ENCODE measurements at regions not wholly inside any gene's neighbourhood (a gene's known extent, or its start where the extent isn't known, plus 50 kb on each side); places are given as distances from the start of the nearest gene placed in this dataset.
"Not testable (repeated sequence)": the region's sequence is repeated elsewhere in the genome, so short reads cannot be mapped to it uniquely, and the experiment has no call there.

DNA sequence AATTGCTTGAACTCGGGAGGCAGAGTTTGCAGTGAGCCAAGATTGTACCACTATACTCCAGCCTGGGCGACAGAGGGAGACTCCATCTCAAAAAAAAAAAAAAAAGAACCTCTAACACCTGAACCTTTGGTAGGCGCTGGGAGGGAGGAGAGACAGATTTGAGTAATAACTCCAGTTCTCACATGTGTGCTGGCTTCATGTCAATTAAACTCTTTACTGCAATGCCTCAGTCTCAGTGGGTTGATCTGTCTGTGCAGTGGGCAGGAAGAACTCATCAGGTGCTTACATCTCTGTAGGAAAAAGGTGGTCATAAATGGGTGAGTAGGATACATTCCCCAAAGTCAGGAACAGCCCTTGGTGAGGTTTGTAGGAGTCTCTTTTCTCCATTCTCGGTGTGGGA is 85.1 kb upstream of the ABCC4 start:
- ChIA-PET CTCF (no interaction called here), POLR2A (no interaction called here)

DNA sequence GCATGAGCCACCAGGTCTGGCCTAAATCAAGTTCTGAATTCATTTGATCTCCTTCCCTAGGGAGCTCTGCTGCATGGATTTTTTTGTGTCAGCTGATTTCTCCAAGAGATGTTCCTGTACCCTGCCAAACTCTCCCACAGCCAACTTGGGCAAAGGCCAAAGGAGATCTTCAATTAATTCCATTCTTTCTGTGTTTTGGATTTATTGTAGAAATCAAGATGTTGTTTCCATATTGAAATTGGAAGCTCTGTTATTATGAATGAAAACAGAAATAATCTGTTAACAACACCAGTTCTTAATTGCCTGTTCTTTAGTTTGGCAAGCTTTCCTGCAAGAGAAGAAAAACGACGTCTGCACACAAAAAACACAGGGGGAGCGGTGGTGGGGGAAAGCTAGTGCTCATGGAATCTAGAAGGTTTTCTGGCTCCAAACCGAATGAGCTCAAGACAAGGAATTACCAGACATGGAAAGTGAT is 86.5 kb upstream of the ABCC4 start:
- ChIA-PET CTCF (interaction anchor here (0.5 to 1.4 kb wide), 3 partner anchors 11 to 1987 kb away, joined by 3 to 4 read pairs (median 3); no protein-coding TSS in a partner anchor), POLR2A (no interaction called here)

DNA sequence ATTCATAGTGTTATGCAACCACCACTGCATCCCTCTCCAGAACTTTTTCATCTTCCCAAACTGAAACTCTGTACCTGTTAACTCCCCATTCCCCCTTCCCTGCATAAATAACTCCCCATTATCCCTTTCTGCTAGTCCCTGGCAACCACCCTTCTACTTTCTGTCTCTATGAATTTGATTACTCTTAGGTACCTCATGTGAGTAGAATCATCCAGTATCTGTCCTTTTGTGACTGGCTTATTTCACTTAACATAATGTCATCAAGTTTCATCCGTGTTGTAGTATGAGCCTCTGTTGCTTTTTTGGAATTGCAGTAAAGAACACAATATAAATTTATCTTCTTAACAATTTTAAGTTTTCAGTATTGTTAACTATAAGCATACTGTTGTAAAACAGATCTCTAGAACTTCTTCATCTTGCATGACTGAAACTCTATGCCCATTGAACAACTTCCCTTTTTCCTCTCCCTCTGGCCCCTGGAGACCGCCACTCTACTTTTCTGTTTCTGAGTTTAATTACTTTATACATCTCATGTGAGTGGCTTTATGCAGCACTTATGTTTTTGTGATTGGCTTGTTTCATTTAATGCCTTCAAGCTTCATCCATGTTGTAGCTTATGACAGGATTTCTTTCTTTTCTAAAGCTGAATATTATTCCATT is 87.3 kb upstream of the ABCC4 start:
- POLR2A ChIA-PET, result no interaction called here
- CTCF ChIA-PET, result interaction anchor here (1.4 kb wide), 1 partner anchor 16 kb away, joined by 4 read pairs; no protein-coding TSS in a partner anchor

DNA sequence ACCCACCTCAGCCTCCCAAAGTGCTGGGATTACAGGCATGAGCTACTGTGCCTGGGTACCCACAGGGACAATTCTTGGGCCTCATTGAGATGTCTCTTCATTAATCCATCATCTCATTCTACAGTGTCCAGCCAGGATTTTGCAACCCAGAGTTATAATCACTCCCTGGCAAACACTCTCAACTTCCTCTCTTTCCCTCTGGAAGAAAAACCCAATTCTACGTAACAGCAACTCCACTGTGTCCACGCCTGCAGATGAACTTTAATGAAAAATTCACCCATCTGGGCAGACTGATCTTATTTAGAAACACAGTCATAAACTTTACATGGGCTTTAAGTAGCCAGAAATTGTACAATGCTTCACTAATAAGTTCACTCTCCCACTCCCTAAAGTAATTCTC is 90.1 kb upstream of the ABCC4 start:
- POLR2A ChIA-PET, result no interaction called here

DNA sequence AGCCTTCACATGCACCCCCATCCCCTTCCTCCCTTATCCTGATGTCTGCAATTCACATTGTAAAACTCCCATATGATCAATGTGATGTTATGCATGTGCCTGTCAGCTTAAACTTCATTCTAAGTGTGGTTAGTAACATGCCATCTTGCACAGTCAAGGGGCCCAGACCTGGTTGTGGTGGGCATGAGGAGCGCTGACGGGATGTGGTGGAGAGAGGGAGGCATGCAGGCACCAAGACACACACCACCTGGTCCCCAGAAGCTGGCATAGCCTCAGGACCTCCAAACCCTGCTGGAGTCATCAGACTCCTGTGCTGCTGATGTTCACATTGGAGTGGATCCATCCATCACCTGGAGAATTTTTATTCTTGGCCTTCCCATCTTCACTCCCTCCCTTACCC is 90.5 kb upstream of the ABCC4 start:
- ChIA-PET CTCF (interaction anchor here (0.8 to 1.5 kb wide), 2 partner anchors 85 to 204 kb away, joined by 3 read pairs; no protein-coding TSS in a partner anchor), POLR2A (no interaction called here)

More for the DNA sequence above, 90.1 kb upstream of the ABCC4 start:
- CTCF ChIA-PET, result interaction anchor here (1.5 kb wide), 1 partner anchor 203 kb away, joined by 3 read pairs; no protein-coding TSS in a partner anchor

DNA sequence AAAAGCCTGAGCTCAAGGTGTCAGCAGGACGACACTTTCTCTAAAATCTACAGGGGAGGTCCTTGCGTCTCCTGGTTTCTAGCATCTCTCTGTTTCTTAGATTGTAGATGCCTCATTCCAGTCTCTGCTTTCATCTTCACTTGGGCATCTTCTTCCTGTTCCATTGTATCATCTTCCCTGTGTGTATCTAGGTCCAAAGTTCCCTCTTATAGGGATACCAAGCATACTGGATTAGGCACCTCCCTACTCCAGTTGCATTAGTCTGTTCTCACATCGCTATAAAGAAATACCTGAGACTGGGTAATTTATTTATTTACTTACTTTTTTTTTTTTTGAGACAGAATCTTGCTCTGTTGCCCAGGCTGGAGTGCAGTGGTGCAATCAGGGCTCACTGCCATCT is 91.3 kb upstream of the ABCC4 start:
- CTCF ChIA-PET, result interaction anchor here (0.8 to 1.7 kb wide), 2 partner anchors 12 to 84 kb away, joined by 3 to 4 read pairs; no protein-coding TSS in a partner anchor
- POLR2A ChIA-PET, result no interaction called here

DNA sequence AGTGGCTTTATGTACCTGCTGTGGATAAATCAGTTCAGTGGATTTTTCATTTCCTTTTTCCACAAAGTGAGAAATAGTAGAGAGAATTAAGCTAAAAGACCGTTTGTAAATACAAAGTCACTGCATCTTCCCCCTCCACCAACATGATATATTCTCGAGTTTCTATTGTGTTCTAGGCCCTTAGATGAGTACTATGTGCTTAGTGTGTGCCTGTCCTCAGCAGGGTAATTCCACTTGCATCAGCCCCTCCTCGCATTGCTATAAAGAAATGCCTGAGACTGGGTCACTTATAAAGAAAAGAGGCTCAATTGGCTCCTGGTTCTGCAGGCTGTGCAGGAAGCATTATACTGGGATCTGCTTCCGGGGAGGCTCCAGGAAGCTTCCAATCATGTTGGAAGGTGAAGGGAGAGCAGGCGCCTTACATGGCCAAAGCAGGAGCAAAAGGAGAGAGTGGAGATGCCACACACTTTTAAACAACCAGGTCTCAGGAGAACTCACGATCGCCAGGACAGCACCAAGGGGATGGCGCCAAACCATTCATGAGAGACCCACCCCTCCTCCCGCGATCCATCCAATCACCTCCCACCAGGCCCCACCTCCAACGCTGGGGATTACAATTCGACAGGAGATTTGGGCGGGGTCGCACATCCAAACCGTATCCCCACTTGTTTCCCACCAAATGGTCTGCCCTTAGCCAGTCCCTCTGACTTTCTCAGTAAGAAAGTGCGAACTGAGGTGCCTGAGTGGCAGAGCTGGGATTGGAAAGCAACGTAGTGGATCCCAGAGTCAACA is 102.3 kb upstream of the ABCC4 start:
- ChIA-PET CTCF (interaction anchor here (0.7 to 3.2 kb wide), 19 partner anchors 8 to 260 kb away, joined by 3 to 23 read pairs (median 4); no protein-coding TSS in a partner anchor), POLR2A (no interaction called here)

DNA sequence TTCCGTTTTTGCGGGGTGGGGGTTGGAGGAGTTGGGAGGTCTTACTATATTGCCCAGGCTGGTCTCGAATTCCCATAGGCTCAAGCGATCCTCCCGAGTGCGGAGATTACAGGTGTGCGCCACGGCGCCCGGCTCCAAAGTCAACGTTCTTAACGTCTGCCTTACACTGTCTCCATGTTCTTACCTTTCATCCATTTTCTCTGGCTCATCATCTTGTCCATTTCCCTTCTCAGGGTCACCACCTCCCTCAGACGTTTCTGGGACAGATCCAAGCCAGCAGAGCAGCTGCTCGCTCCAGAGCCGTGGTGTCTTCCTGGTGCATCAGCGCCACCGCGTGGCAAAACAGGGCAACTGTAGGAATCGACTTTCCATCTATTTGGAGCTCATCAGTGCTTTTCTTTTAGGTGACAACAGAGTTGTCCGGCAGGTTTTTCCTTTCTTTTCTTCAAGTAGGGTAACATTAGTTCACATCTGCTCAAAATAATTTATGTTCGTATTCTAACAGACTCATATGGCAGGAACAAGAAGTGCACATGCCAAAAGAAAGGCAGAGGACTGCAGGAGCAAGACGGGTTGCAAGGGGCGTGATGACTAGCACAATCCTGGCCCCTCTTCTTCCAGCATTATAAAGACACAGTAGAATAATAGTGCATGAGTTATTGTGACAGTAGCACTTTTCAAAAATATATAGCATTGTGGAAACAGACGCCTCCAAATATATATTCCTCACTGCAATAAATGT is 103.1 kb upstream of the ABCC4 start:
- ChIA-PET POLR2A (no interaction called here), CTCF (interaction anchor here (0.7 to 3.2 kb wide), 23 partner anchors 9 to 261 kb away, joined by 3 to 23 read pairs (median 4); no protein-coding TSS in a partner anchor)

DNA sequence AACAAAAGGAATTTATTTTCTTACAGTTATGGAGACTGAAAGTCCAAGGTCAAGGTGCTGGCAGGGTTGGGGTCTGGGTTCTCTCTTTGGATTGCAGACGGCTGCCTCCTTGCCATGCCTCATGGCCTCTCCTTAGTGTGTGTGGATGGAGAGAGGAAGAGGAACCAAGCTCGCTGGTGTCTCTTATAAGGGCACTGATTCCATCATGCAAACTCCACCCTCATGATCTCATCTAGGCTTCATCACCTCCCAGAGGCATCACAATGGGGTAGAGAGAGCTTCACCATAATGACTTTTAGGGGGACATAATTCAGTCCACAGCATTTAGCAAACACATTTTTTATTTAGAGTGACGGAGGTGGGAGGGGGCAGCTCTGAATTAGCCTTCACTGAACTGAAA is 104.9 kb upstream of the ABCC4 start:
- POLR2A ChIA-PET, result no interaction called here

DNA sequence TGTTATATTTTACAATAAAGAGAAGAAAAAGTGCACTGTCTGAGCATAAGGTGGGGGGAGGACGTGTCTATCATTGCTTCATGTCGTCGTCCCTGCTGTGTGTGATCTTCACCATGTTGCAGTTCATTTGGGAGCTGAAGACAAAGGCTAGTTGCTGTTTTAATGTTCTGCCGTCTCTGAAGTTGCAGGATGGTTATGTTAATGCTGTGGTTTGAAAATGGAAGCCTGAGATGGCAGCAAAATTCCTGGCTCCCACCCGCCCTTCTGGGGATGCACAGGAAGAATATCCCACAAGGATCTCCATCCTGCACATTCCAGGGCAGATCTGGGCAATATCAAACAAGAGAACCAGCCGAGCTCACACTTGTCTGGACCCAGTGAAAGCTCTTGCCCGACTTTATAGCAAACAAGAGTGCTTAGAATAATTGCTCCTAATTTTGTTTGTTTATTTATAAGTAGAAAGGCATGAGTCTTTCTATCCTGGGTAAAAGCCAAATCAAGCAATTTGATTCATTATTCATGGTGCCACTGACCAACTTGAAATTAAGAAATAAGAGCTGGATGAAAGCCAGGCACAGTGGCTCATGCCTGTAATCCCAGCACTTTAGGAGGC is 110.3 kb upstream of the ABCC4 start:
- CTCF ChIA-PET, result no interaction called here
- POLR2A ChIA-PET, result no interaction called here

More for the DNA sequence above, 104.9 kb upstream of the ABCC4 start:
- CTCF ChIA-PET, result interaction anchor here (3.2 kb wide), 1 partner anchor 214 kb away, joined by 23 read pairs; no protein-coding TSS in a partner anchor

DNA sequence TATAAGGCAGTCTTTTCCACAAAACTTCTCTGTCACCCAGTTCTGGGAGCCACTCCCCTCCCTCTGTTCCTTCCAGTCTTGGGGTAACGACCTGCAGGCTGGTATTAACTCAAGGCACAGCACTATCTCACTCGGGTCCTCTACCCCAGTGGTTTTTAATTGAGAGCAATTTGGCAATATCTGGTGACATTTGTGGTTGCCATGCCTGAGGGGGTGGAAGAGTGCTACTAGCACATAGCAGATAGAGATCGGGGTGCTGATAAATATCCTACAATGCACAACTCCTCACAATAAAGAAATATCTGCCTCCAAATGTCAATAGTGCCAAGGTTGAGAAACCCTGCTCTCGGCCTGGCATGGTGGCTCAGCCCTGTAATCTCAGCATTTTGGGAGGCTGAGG is 117.7 kb upstream of the ABCC4 start:
- POLR2A ChIA-PET, result no interaction called here
- CTCF ChIA-PET, result no interaction called here

DNA sequence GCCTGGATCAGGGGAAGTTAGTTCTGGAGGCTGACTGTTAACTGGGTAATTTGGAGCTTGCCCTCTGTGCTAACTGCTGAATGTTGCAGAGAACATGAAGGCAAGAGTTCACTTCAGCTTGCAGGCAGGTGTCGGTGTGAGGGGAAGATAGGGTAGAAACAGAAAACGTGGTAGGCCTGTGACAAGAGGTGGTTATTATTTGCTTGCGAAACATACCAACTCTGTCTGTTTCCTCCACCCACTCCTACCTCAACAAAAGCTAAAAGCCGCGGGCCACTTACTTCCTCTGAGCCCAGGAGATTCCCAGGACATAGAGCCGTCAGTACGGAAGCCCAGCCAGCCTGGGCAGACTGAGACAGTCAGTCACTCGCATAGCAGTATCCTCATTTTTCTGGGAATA is 119.2 kb upstream of the ABCC4 start:
- POLR2A ChIA-PET, result no interaction called here
- CTCF ChIA-PET, result interaction anchor here (1.0 kb wide), 1 partner anchor 16 kb away, joined by 3 read pairs; no protein-coding TSS in a partner anchor

DNA sequence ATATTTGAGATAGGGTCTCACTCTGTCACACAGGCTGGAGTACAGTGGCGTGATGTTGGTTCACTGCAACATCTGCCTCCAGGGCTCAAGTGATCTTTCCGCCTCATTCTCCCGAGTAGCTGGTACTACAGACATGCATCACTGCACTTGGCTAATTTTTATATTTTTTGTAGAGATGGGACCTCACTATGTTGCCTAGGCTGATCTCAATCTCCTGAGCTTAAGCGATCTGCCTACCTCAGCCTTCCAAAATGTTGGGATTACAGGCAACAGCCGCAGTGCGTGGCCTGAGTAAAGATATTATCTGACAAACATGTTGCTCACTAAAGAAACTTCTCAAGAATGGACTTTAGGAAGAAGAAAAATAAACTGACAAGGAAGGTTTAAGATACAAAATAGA is 125.4 kb upstream of the ABCC4 start:
- CTCF ChIA-PET, result no interaction called here
- POLR2A ChIA-PET, result no interaction called here

DNA sequence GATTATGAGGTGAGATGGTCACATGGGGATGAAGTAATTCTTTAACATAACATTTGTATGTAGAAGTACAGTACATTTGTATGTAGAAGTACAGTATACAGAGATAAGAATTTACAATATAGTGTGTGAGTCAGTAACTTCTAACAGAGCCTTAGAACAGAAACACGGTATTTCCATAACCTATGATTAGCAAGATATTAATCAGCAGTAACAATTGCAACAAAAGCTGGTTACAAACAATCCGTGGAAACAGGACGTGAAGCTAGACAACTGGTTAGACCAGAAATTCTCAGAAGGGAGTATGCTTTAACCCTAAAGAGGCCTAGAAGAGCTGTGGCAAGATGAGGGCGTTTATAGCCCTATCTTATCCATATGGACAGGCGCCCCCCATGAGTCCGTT is 122.0 kb upstream of the CLDN10 start:
- POLR2A ChIA-PET, CTCF ChIA-PET: not testable (repeated sequence)

DNA sequence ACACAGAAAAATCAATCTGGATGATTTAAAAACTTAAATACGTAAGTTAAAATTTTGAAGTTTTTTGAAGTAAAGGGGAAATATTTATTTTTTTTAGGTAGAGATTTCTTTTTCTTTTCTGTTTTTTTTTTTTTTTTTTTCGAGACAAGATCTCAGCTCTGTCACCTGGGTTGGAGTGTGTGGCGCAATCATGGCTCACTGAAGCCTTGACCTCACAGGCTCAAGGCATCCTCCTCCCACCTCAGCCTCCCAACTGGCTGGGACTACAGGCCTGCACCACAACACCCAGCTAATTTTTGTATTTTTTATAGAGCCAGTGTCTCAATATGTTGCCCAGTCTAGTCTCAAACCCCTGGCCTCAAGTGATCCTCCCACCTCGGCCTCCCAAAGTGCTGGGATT is 120.4 kb upstream of the CLDN10 start:
- ChIA-PET POLR2A (no interaction called here), CTCF (no interaction called here)

DNA sequence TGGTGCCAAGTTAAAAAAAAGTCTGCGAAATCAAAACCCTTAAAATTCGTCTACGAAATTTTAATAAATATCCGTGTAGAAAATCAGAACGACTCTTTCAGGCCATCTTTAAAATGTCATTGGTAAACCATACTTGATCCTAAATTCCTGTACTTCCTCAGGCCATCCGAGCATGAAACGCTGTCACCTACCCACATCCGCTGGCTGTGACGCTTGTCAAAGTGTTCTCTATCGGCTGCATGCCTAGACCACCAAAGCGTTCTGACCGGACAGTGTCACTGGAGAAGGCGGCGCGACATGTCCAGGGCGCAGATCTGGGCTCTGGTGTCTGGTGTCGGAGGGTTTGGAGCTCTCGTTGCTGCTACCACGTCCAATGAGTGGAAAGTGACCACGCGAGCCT is 119.0 kb upstream of the CLDN10 start:
- POLR2A ChIA-PET, result no interaction called here
- CTCF ChIA-PET, result no interaction called here

DNA sequence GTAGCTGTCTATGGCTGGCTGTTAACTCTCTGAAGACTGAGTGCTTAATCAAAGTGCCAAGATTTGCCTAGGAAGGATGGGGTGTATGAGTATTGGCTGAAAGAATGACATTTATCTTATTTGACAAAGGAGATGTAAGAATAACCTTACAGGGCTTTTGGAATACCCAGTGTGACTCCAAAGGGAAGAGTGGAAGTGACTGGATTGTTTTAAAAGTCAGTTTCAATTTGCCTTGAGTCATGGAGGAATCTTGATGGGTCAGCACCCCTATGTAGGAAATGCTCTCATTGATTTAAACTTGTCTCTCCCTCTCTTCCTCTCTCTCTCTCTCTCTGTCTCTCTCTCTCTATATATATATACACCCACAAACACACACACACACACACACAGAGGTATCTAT is 118.4 kb upstream of the CLDN10 start:
- CTCF ChIA-PET, result no interaction called here
- POLR2A ChIA-PET, result no interaction called here

DNA sequence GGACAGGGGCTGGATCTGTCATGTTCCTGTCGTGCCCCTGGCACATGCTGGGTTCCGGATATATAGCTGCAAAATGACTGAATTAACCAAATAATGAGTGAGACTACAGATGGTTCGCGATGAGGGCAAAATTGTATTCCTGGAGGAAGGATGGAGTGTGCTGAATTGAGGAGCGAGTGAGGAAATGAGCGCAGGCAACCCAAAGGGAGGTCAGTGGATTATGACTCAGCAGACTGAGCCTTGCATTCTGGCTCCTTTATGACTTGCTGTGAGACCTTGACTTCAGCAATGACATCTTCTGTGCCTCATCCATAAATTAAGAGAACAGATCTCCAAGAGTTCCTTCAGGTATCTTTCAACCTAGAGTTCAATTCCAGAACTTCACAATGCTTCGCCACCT is 115.0 kb upstream of the CLDN10 start:
- POLR2A ChIA-PET, result no interaction called here
- CTCF ChIA-PET, result no interaction called here

DNA sequence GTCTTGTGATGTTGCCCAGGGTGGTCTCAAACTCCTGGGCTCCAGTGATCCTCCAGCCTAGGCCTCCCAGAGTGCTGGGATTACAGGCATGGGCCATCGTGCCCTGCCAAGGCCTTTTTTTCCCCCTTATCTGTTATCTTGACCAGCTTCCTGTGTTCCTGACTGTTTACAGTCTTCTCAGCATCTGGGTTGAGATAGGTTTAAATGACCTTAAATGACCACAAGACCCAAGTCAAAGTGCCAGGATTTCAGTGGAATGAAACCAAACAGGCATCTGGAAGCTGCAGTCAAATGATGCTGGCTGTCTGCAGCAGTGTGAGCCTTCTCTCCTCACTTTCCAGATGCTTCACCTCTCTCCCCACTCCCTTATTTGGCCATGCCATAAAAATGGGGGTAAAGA is 114.2 kb upstream of the CLDN10 start:
- ChIA-PET CTCF (no interaction called here), POLR2A (no interaction called here)
